K562 (cell line): ENCODE measurements at regions not wholly inside any gene's neighbourhood (a gene's known extent, or its start where the extent isn't known, plus 50 kb on each side); places are given as distances from the start of the nearest gene placed in this dataset.

ENCODE experiments used
- ARID2 ChIP-seq: fragments of 450-650 bp; IDR thresholded peaks from 2 replicates; pipeline ENCODE4 v1.6.1; 2017; ENCODE audit warnings: antibody characterized with exemption, mild to moderate bottlenecking
- BCLAF1 ChIP-seq, 2 experiments: fragments of 450-650 bp in 1 of 2; IDR thresholded peaks; 2 replicates each; pipeline ENCODE4 v1.6.1; 2011 to 2017; ENCODE audit warnings: low read depth in 2 of 2, antibody characterized with exemption in 1 of 2, borderline replicate concordance in 1 of 2, low read length in 1 of 2, mild to moderate bottlenecking in 1 of 2, mixed read lengths in 1 of 2; ENCODE audit not compliant: control insufficient read depth in 1 of 2
- BRD9 ChIP-seq: fragments of 450-650 bp; IDR thresholded peaks from 2 replicates; pipeline ENCODE4 v1.6.1; 2018; ENCODE audit warnings: low read depth; ENCODE audit not compliant: partially characterized antibody
- BRF1 ChIP-seq: IDR thresholded peaks from 3 replicates; pipeline ENCODE4 v1.6.1; 2011; ENCODE audit warnings: borderline replicate concordance, mild to moderate bottlenecking; ENCODE audit not compliant: insufficient read length; ENCODE audit errors: extremely low read depth
- CCNT2 ChIP-seq: IDR thresholded peaks from 2 replicates; pipeline ENCODE4 v1.6.1; 2011; ENCODE audit warnings: borderline replicate concordance, low read depth, mild to moderate bottlenecking, moderate library complexity, mixed read lengths, low read length; ENCODE audit not compliant: insufficient read length; ENCODE audit errors: extremely low read depth
- DACH1 ChIP-seq: fragments of 450-650 bp; IDR thresholded peaks from 2 replicates; pipeline ENCODE4 v1.6.1; 2018; ENCODE audit not compliant: partially characterized antibody
- HBP1 ChIP-seq: fragments of 450-650 bp; formaldehyde crosslinking; IDR thresholded peaks from 2 replicates; pipeline ENCODE4 v1.4.0; 2022; ENCODE audit warnings: missing genetic modification characterization
- HNRNPH1 ChIP-seq: fragments of 200-400 bp; formaldehyde crosslinking; optimal IDR thresholded peaks from 2 replicates; pipeline ENCODE3; 2017; ENCODE audit warnings: low read depth, mild to moderate bottlenecking, low read length, moderate library complexity
- HSF4 ChIP-seq: fragments of 250-450 bp; sonication (Bioruptor Pico); IDR thresholded peaks from 2 replicates; pipeline ENCODE4 v2.1.2; 2022; ENCODE audit warnings: mild to moderate bottlenecking, moderate library complexity, borderline replicate concordance
- KDM1A ChIP-seq, 2 experiments: fragments of 450-650 bp; IDR thresholded peaks; 2 replicates each; pipeline ENCODE4 v1.6.1; 2016; ENCODE audit warnings: mild to moderate bottlenecking in 2 of 2
- KDM2B ChIP-seq: fragments of 250-450 bp; sonication (Bioruptor Pico); IDR thresholded peaks from 2 replicates; pipeline ENCODE4 v1.8.0; 2021; ENCODE audit warnings: mild to moderate bottlenecking, moderate library complexity
- MXI1 ChIP-seq: IDR thresholded peaks from 2 replicates; pipeline ENCODE4 v1.6.1; 2011; ENCODE audit warnings: low read depth, mild to moderate bottlenecking, improper control_type of control experiment, low read length
- NKRF ChIP-seq: fragments of 450-650 bp; IDR thresholded peaks from 2 replicates; pipeline ENCODE4 v1.6.1; 2016; ENCODE audit warnings: borderline replicate concordance
- NR2C2 ChIP-seq, 2 experiments: fragments of 200-800 bp in 1 of 2; sonication (Bioruptor generic) in 1 of 2; sonication (generic) in 1 of 2; formaldehyde crosslinking in 1 of 2; IDR thresholded peaks; 2 replicates each; pipeline versions ENCODE4 v1.6.1 to v1.8.0; 2016 to 2022; ENCODE audit warnings: mild to moderate bottlenecking in 1 of 2, missing compliant biosample characterization in 1 of 2, missing genetic modification characterization in 1 of 2, missing genetic modification reagents in 1 of 2
- PML ChIP-seq: IDR thresholded peaks from 2 replicates; pipeline ENCODE4 v1.6.1; 2012; ENCODE audit warnings: low read length, inconsistent platforms
- POLR2B ChIP-seq: fragments of 450-650 bp; IDR thresholded peaks from 2 replicates; pipeline ENCODE4 v1.6.1; 2018; ENCODE audit warnings: low read depth; ENCODE audit not compliant: partially characterized antibody
- SREBF2 ChIP-seq: sonication (generic); formaldehyde crosslinking; IDR thresholded peaks from 2 replicates; pipeline ENCODE4 v1.4.0; 2020; ENCODE audit warnings: mild to moderate bottlenecking, missing genetic modification reagents
- THAP7 ChIP-seq: fragments of 250-450 bp; sonication (Bioruptor Pico); IDR thresholded peaks from 2 replicates; pipeline ENCODE4 v1.5.0; 2021
- ZNF764 ChIP-seq: fragments of 250-450 bp; sonication (Bioruptor Pico); IDR thresholded peaks from 2 replicates; pipeline ENCODE4 v1.4.0; 2020; ENCODE audit warnings: low read depth, mild to moderate bottlenecking, moderate library complexity
- ZNF77 ChIP-seq: fragments of 250-450 bp; sonication (Bioruptor Pico); IDR thresholded peaks from 2 replicates; pipeline ENCODE4 v1.5.0; 2020
- ZNF785 ChIP-seq: fragments of 250-450 bp; sonication (Bioruptor Pico); IDR thresholded peaks from 2 replicates; pipeline ENCODE4 v1.4.0; 2020; ENCODE audit warnings: mild to moderate bottlenecking

GRCh38 chr15:95929232-95929846, 401.2 kb upstream of the NR2F2 start (continued):
- TF ChIP-seq NKRF (no peak), ARID2 (no peak), THAP7 (CRISPR knock-in tag) (no peak), POLR2B (no peak), KDM1A (IDR thresholded peaks at IDR 0.05) (peak; percentile 70 to 71; a peak in 2 of 4 replicates), ZNF785 (CRISPR knock-in tag) (no peak), BRD9 (peak; percentile 81), SREBF2 (no peak), KDM2B (CRISPR knock-in tag) (no peak), HNRNPH1 (no peak), PML (peak; percentile 88), NR2C2 (CRISPR knock-in tag; IDR thresholded peaks at IDR 0.05) (no peak), NR2C2 (tag; IDR thresholded peaks at IDR 0.05) (peak; percentile 67), HSF4 (CRISPR knock-in tag) (peak; percentile 76; the same call in 1 of the 2 replicates), HBP1 (CRISPR knock-in tag) (no peak), MXI1 (no peak), BCLAF1 (IDR thresholded peaks at IDR 0.05; ENCODE audit: borderline replicate concordance in 1 of 2, control insufficient read depth in 1 of 2, low read depth in 2 of 2, low read length in 1 of 2) (peak in 1 of 2 experiments; percentile 41; a peak in 1 of 4 replicates), ZNF764 (no peak), CCNT2 (peak; percentile 70), BRF1 (no peak), ZNF77 (CRISPR knock-in tag) (no peak), DACH1 (peak; percentile 82)
